ENCODE measurements at regions not wholly inside any gene's neighbourhood (a gene's known extent, or its start where the extent isn't known, plus 50 kb on each side); places are given as distances from the start of the nearest gene placed in this dataset.

DNA sequence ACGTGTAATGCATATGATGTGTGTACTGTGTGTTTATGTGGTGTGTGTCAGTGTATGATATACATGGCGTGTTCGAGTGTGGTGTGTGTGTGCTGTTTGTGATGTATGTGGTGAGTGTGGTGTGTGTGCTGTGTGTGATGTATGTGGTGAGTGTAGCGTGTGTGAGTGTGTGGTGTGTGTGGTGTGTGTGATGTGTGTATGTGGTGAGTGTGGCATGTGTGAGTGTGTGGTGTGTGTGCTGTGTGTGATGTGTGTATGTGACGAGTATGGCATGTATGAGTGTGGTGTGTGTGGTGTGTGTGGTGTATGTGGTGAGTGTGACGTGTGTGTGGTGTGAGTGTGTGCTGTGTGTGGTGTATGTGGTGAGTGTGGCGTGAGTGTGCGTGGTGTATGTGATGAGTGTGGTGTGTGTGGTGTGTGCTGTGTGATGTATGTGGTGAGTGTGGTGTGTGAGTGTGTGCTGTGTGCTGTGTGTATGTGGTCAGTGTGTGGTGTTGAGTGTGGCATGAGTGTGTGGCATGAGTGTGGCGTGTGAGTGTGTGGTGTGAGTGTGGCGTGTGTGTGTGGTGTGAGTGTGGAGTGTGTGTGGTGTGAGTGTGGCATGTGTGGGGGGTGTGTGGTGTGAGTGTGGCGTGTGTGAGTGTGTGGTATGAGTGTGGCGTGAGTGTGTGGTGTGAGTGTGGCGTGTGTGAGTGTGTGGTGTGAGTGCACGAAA, 56.8 kb upstream of the CKS2 start:
- Histone ChIP-seq H3K9ac (no peak overlapping the region), H3K27ac (no peak overlapping the region), H2AFZ (no peak overlapping the region), H3K36me3 (ENCODE audit: control insufficient read depth, insufficient read depth, low read length) (no peaks in the 10 kb centered on the region), H3K27me3 (ENCODE audit: control insufficient read depth, insufficient read depth, low read length) (no peaks in the 10 kb centered on the region), H3K79me2 (no peaks in the 10 kb centered on the region), H3K9me3 (ENCODE audit: control insufficient read depth, low read length) (no peaks in the 10 kb centered on the region), H3K4me3 (ENCODE audit: low read depth, low read length) (no peak overlapping the region), H3K4me2 (ENCODE audit: low read length) (no peak overlapping the region), H3K4me1 (no peaks in the 10 kb centered on the region)
- TF ChIP-seq, protein P1, sequence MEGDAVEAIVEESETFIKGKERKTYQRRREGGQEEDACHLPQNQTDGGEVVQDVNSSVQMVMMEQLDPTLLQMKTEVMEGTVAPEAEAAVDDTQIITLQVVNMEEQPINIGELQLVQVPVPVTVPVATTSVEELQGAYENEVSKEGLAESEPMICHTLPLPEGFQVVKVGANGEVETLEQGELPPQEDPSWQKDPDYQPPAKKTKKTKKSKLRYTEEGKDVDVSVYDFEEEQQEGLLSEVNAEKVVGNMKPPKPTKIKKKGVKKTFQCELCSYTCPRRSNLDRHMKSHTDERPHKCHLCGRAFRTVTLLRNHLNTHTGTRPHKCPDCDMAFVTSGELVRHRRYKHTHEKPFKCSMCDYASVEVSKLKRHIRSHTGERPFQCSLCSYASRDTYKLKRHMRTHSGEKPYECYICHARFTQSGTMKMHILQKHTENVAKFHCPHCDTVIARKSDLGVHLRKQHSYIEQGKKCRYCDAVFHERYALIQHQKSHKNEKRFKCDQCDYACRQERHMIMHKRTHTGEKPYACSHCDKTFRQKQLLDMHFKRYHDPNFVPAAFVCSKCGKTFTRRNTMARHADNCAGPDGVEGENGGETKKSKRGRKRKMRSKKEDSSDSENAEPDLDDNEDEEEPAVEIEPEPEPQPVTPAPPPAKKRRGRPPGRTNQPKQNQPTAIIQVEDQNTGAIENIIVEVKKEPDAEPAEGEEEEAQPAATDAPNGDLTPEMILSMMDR (IDR thresholded peaks at IDR 0.05), result no peak

DNA sequence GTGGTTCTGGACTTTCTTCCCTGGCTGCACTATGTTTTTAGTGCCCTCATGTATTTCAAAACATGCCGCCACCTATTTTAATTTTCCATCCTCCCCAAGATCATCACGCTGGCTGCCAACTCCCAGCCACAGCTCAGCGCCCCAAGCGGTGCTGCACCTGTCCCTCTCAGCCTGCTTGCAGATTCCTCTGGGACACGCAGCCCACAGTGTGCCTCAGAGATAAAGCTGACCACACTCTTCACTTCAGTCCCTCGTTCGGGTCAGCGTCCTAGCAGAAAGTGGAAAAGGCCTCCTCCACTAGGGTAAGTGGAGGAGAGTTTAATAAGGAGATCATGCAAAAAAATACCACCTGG, 56.2 kb upstream of the CKS2 start:
- Histone ChIP-seq H2AFZ (no peak overlapping the region), H3K9me3 (ENCODE audit: control insufficient read depth, low read length) (no peaks in the 10 kb centered on the region), H3K27me3 (ENCODE audit: control insufficient read depth, insufficient read depth, low read length) (no peaks in the 10 kb centered on the region), H3K9ac (no peak overlapping the region), H3K27ac (no peak overlapping the region), H3K4me2 (ENCODE audit: low read length) (no peak overlapping the region), H3K36me3 (ENCODE audit: control insufficient read depth, insufficient read depth, low read length) (no peaks in the 10 kb centered on the region), H3K4me3 (ENCODE audit: low read depth, low read length) (no peak overlapping the region), H3K4me1 (no peaks in the 10 kb centered on the region), H3K79me2 (no peaks in the 10 kb centered on the region)
- TF ChIP-seq, protein P1 (IDR thresholded peaks at IDR 0.05), result no peak

DNA sequence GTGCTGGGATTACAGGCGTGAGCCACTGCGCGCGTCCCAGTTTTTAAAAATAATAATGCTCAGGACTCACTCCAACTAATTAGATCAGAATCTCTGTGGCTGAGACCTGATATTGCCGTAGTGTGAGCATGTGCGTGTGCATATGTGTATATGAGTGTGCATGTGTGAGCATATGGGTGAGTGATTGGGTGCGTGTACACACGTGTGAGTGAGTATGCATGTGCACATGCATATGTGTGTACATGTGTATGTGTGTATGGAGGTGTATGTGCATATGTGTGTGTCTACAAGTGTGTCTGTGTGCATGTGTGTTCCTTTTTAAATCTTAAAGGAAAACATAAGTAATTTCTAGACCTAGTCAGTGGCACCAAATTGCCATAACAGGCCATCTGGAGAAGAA, 54.8 kb upstream of the CKS2 start:
- Histone ChIP-seq H3K4me3 (ENCODE audit: low read depth, low read length) (no peak overlapping the region), H3K4me1 (no peaks in the 10 kb centered on the region), H3K9me3 (ENCODE audit: control insufficient read depth, low read length) (no peaks in the 10 kb centered on the region), H3K9ac (no peak overlapping the region), H3K36me3 (ENCODE audit: control insufficient read depth, insufficient read depth, low read length) (no peaks in the 10 kb centered on the region), H2AFZ (no peak overlapping the region), H3K4me2 (ENCODE audit: low read length) (no peak overlapping the region), H3K79me2 (no peaks in the 10 kb centered on the region), H3K27me3 (ENCODE audit: control insufficient read depth, insufficient read depth, low read length) (no peaks in the 10 kb centered on the region), H3K27ac (no peak overlapping the region)
- TF ChIP-seq, protein P1 (IDR thresholded peaks at IDR 0.05), result no peak

DNA sequence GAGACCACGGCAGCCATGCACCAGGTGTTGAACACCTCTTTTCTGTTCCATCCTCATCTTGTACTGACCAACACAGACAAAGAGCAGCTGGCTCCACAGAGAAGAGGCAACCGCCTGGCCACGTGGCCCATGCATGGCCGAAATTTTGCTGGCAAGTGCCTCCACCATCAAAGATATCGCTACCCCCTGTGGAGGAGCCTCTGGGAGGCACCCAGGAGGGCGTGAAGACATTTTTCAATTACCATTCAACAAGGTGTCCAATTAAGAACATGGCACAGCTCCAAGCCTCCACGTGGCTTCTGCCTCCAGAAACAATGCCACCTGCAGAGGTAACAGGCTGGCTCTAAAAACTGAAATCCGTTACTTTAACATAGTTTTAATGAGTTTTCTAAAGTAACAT, 54.4 kb upstream of the CKS2 start:
- H3K36me3 ChIP-seq (ENCODE audit: control insufficient read depth, insufficient read depth, low read length), result no peaks in the 10 kb centered on the region
- no peaks in the 10 kb centered on the region for H3K4me1 ChIP-seq
- H3K27ac ChIP-seq, result no peak overlapping the region
- no peak overlapping the region for H3K4me3 ChIP-seq (ENCODE audit: low read depth, low read length)
- TF ChIP-seq, protein P1 (IDR thresholded peaks at IDR 0.05), result no peak
- no peak overlapping the region for H3K4me2 ChIP-seq (ENCODE audit: low read length)
- H3K9me3 ChIP-seq (ENCODE audit: control insufficient read depth, low read length), result no peaks in the 10 kb centered on the region
- no peak overlapping the region for H2AFZ ChIP-seq
- no peaks in the 10 kb centered on the region for H3K79me2 ChIP-seq
- H3K9ac ChIP-seq, result no peak overlapping the region
- H3K27me3 ChIP-seq (ENCODE audit: control insufficient read depth, insufficient read depth, low read length), result no peaks in the 10 kb centered on the region

DNA sequence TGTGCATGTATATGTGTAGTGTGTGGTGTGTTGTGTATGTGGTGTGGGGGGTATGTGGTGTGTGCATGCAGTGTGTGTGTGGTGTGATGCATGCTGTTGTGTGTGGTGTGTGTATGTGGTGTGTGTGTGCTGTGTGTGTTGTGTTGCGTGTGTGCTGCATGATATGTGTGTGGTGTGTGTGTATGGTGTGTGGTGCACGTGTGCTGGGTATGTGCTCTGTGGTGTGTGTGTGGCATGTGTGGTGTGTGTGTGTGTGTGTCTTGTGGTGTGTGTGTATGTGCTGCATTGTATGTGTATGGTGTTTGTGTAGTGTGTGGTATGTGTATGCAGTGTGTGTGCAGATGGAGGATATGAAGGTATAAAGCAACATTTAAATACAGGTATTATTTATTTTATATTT, 50.5 kb upstream of the CKS2 start:
- H3K27me3 ChIP-seq (ENCODE audit: control insufficient read depth, insufficient read depth, low read length), result no peaks in the 10 kb centered on the region
- H3K9ac ChIP-seq, result no peak overlapping the region
- H3K79me2 ChIP-seq, result no peaks in the 10 kb centered on the region
- no peak overlapping the region for H3K4me2 ChIP-seq (ENCODE audit: low read length)
- H3K4me3 ChIP-seq (ENCODE audit: low read depth, low read length), result no peak overlapping the region
- H3K9me3 ChIP-seq (ENCODE audit: control insufficient read depth, low read length), result no peaks in the 10 kb centered on the region
- no peaks in the 10 kb centered on the region for H3K4me1 ChIP-seq
- no peaks in the 10 kb centered on the region for H3K36me3 ChIP-seq (ENCODE audit: control insufficient read depth, insufficient read depth, low read length)
- H2AFZ ChIP-seq, result no peak overlapping the region
- TF ChIP-seq, protein P1 (IDR thresholded peaks at IDR 0.05), result no peak
- H3K27ac ChIP-seq, result no peak overlapping the region
